ENCODE measurements at regions not wholly inside any gene's neighbourhood (a gene's known extent, or its start where the extent isn't known, plus 50 kb on each side); places are given as distances from the start of the nearest gene placed in this dataset.
A peak's percentile ranks its signal among the peaks of the same experiment; 100 is the strongest.

GRCh38 chr14:65958664-65959562 is 527.3 kb upstream of the CCDC196 start:
- Mint-ChIP-seq H3K9me3 (ENCODE audit: unreplicated experiment) (no peaks in the 10 kb centered on the region), H3K27ac (ENCODE audit: unreplicated experiment) (no peak overlapping the region), H3K4me3 (ENCODE audit: unreplicated experiment) (no peak overlapping the region), H3K4me1 (ENCODE audit: unreplicated experiment) (peaks cover 10% of the 10 kb centered on the region), H3K36me3 (ENCODE audit: low read depth, unreplicated experiment) (no peaks in the 10 kb centered on the region), H3K27me3 (ENCODE audit: unreplicated experiment) (peaks cover 2% of the 10 kb centered on the region)
- DNase-seq (ENCODE audit: low spot score): no peak
- TF ChIP-seq, protein P1, sequence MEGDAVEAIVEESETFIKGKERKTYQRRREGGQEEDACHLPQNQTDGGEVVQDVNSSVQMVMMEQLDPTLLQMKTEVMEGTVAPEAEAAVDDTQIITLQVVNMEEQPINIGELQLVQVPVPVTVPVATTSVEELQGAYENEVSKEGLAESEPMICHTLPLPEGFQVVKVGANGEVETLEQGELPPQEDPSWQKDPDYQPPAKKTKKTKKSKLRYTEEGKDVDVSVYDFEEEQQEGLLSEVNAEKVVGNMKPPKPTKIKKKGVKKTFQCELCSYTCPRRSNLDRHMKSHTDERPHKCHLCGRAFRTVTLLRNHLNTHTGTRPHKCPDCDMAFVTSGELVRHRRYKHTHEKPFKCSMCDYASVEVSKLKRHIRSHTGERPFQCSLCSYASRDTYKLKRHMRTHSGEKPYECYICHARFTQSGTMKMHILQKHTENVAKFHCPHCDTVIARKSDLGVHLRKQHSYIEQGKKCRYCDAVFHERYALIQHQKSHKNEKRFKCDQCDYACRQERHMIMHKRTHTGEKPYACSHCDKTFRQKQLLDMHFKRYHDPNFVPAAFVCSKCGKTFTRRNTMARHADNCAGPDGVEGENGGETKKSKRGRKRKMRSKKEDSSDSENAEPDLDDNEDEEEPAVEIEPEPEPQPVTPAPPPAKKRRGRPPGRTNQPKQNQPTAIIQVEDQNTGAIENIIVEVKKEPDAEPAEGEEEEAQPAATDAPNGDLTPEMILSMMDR (IDR thresholded peaks at IDR 0.05; ENCODE audit: unreplicated experiment): peak; percentile 65

GRCh38 chr14:65959563-65960024 is 526.6 kb upstream of the CCDC196 start:
- H3K36me3 Mint-ChIP-seq (ENCODE audit: low read depth, unreplicated experiment): no peaks in the 10 kb centered on the region
- no peak overlapping the region for H3K27ac Mint-ChIP-seq (ENCODE audit: unreplicated experiment)
- TF ChIP-seq, protein P1 (IDR thresholded peaks at IDR 0.05; ENCODE audit: unreplicated experiment): no peak
- peaks cover 14% of the 10 kb centered on the region for H3K4me1 Mint-ChIP-seq (ENCODE audit: unreplicated experiment)
- no peaks in the 10 kb centered on the region for H3K9me3 Mint-ChIP-seq (ENCODE audit: unreplicated experiment)
- H3K4me3 Mint-ChIP-seq (ENCODE audit: unreplicated experiment): no peak overlapping the region
- H3K27me3 Mint-ChIP-seq (ENCODE audit: unreplicated experiment): peaks cover 2% of the 10 kb centered on the region
- DNase-seq (ENCODE audit: low spot score): no peak

- Mint-ChIP-seq H3K4me3 (ENCODE audit: unreplicated experiment) (no peak overlapping the region), H3K9me3 (ENCODE audit: unreplicated experiment) (no peaks in the 10 kb centered on the region), H3K36me3 (ENCODE audit: low read depth, unreplicated experiment) (no peaks in the 10 kb centered on the region), H3K4me1 (ENCODE audit: unreplicated experiment) (peaks cover 14% of the 10 kb centered on the region), H3K27me3 (ENCODE audit: unreplicated experiment) (no peaks in the 10 kb centered on the region), H3K27ac (ENCODE audit: unreplicated experiment) (no peak overlapping the region)
- peak; percentile 75 for DNase-seq (ENCODE audit: low spot score)
- TF ChIP-seq, protein P1 (IDR thresholded peaks at IDR 0.05; ENCODE audit: unreplicated experiment): peak; percentile 85
Measured at GRCh38 chr14:65961004-65961403, 525.2 kb upstream of the CCDC196 start.

- DNase-seq (ENCODE audit: low spot score): no peak
- Mint-ChIP-seq H3K9me3 (ENCODE audit: unreplicated experiment) (no peaks in the 10 kb centered on the region), H3K27ac (ENCODE audit: unreplicated experiment) (no peak overlapping the region), H3K27me3 (ENCODE audit: unreplicated experiment) (no peaks in the 10 kb centered on the region), H3K36me3 (ENCODE audit: low read depth, unreplicated experiment) (no peaks in the 10 kb centered on the region), H3K4me1 (ENCODE audit: unreplicated experiment) (peaks cover 19% of the 10 kb centered on the region), H3K4me3 (ENCODE audit: unreplicated experiment) (no peak overlapping the region)
- TF ChIP-seq, protein P1 (IDR thresholded peaks at IDR 0.05; ENCODE audit: unreplicated experiment): no peak
Measured at GRCh38 chr14:65962952-65963351, 523.2 kb upstream of the CCDC196 start.

DNA sequence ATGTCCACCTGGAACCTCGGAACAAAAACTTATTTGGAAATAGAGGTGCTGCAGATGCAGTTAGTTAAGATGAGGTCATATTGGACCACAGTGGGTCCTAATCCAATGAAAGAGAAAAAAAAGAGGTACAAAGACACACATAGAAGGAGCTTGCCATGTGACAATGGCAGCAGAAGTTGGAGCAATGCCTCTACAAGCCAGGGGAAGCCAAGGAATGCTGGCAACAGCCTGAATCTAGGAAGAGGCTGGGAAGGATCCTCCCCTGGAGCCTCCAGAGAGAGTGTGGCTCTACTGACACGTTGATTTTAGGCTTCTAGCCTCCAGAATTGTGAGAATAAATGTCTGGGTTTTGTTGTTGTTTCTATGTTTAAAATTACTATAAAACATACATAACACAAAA is 521.8 kb upstream of the CCDC196 start:
- H3K36me3 Mint-ChIP-seq (ENCODE audit: low read depth, unreplicated experiment): no peaks in the 10 kb centered on the region
- H3K27ac Mint-ChIP-seq (ENCODE audit: unreplicated experiment): no peak overlapping the region
- DNase-seq (ENCODE audit: low spot score): no peak
- TF ChIP-seq, protein P1 (IDR thresholded peaks at IDR 0.05; ENCODE audit: unreplicated experiment): no peak
- no peaks in the 10 kb centered on the region for H3K9me3 Mint-ChIP-seq (ENCODE audit: unreplicated experiment)
- H3K27me3 Mint-ChIP-seq (ENCODE audit: unreplicated experiment): no peaks in the 10 kb centered on the region
- peaks cover 12% of the 10 kb centered on the region for H3K4me1 Mint-ChIP-seq (ENCODE audit: unreplicated experiment)
- H3K4me3 Mint-ChIP-seq (ENCODE audit: unreplicated experiment): no peak overlapping the region
